HCT116 (cell line): ENCODE measurements at regions not wholly inside any gene's neighbourhood (a gene's known extent, or its start where the extent isn't known, plus 50 kb on each side); places are given as distances from the start of the nearest gene placed in this dataset.
A peak's percentile ranks its signal among the peaks of the same experiment; 100 is the strongest.

ENCODE experiments used
- ATAC-seq: fragments of 200-7000 bp; cut with Tn5 transposase; 2 replicates; pipeline ENCODE4 v1.9.1; 2020; ENCODE audit warnings: mild to moderate bottlenecking, moderate library complexity
- BruUV-seq: library from RNA; stranded (reverse); fragments of 400-500 nt; replicated peaks from 2 replicates; lab custom pipeline; 2021; lab: Mats Ljungman, UMichigan
- CTCF ChIA-PET: fragments of 300-600 bp; sonication (Branson Sonifier 250); formaldehyde crosslinking; loops from one replicate; lab custom pipeline; 2021; ENCODE audit warnings: antibody characterized with exemption; lab: Charles Lee
- POLR2A ChIA-PET: fragments of 300-600, 350-600 bp; sonication (Branson Sonifier 250); formaldehyde crosslinking; loops from one replicate; lab custom pipeline; 2021; ENCODE audit warnings: antibody characterized with exemption; lab: Charles Lee
- RAD21 ChIA-PET, 2 experiments: fragments of 300-600 bp; sonication (Branson Sonifier 250); formaldehyde crosslinking; loops; one replicate each; lab custom pipeline; 2023; ENCODE audit warnings: low total read pairs in 2 of 2; ENCODE audit not compliant: uncharacterized antibody in 2 of 2, unreplicated experiment in 2 of 2, low non-redundant PET in 1 of 2; lab: Charles Lee
- DNase-seq: peaks from one replicate; pipeline ENCODE4 v3.0.0-alpha.2; 2010; ENCODE audit warnings: low read depth, low spot score
- H2AFZ ChIP-seq: fragments of 200-600 bp; shearing (Covaris generic), sonication (generic); 2 replicates; pipeline ENCODE4 v1.6.1; 2017; ENCODE audit warnings: low read depth, mixed run types, mixed read lengths, antibody characterized with exemption, low read length; ENCODE audit not compliant: poor library complexity, severe bottlenecking
- H3K27ac ChIP-seq: 2 replicates; pipeline ENCODE4 v1.5.1; 2012; ENCODE audit warnings: low read depth, low read length
- H3K27me3 ChIP-seq: fragments of 200-600 bp; sonication (generic); 2 replicates; pipeline ENCODE4 v1.6.1; 2016; ENCODE audit warnings: mixed run types, low read length, mixed read lengths; ENCODE audit not compliant: insufficient read depth
- H3K36me3 ChIP-seq, 2 experiments: fragments of 200-500 bp in 1 of 2; fragments of 200-600 bp in 1 of 2; sonication (Bioruptor generic) in 1 of 2; sonication (generic) in 1 of 2; 2 replicates each; pipeline versions ENCODE4 v1.5.1 to v1.6.1; 2014 to 2016; ENCODE audit warnings: low read length in 2 of 2, inconsistent platforms in 1 of 2, mixed read lengths in 1 of 2, mixed run types in 1 of 2; ENCODE audit not compliant: insufficient read depth in 2 of 2, control insufficient read depth in 1 of 2
- H3K4me1 ChIP-seq, 2 experiments: fragments of 200-600 bp in 1 of 2; sonication (generic) in 1 of 2; 2 replicates each; pipeline versions ENCODE4 v1.5.1 to v1.6.1; 2012 to 2017; ENCODE audit warnings: low read length in 2 of 2, inconsistent platforms in 1 of 2, mild to moderate bottlenecking in 1 of 2, mixed read lengths in 1 of 2, mixed run types in 1 of 2, moderate library complexity in 1 of 2; ENCODE audit not compliant: insufficient read depth in 2 of 2, control insufficient read depth in 1 of 2
- H3K4me2 ChIP-seq: fragments of 200-600 bp; sonication (generic); 2 replicates; pipeline ENCODE4 v1.6.1; 2017; ENCODE audit warnings: mixed run types, low read length, mixed read lengths
- H3K4me3 ChIP-seq, 2 experiments: fragments of 200-600 bp in 1 of 2; sonication (generic) in 1 of 2; replicated peaks in 1 of 2; 2 replicates each; pipeline ENCODE4 v1.5.1; 2011 to 2016; ENCODE audit warnings: low read length in 2 of 2, control low read depth in 1 of 2, low read depth in 1 of 2, mild to moderate bottlenecking in 1 of 2, mixed read lengths in 1 of 2, mixed run types in 1 of 2
- H3K79me2 ChIP-seq: fragments of 200-600 bp; sonication (generic); 2 replicates; pipeline ENCODE4 v1.6.1; 2017; ENCODE audit warnings: mild to moderate bottlenecking, mixed run types, low read length, moderate library complexity, mixed read lengths; ENCODE audit not compliant: insufficient read depth
- H3K9ac ChIP-seq: fragments of 200-600 bp; sonication (generic); 2 replicates; pipeline ENCODE4 v1.6.1; 2016; ENCODE audit warnings: low read length, mixed read lengths
- H3K9me2 ChIP-seq: fragments of 200-600 bp; sonication (generic), shearing (Covaris generic); 2 replicates; pipeline ENCODE4 v1.6.1; 2017; ENCODE audit warnings: mixed run types, mild to moderate bottlenecking, moderate library complexity; ENCODE audit not compliant: insufficient read depth
- H3K9me3 ChIP-seq, 2 experiments: fragments of 200-500 bp in 1 of 2; fragments of 200-600 bp in 1 of 2; sonication (Bioruptor generic) in 1 of 2; sonication (generic) in 1 of 2; 2 replicates each; pipeline ENCODE4 v1.6.1; 2014 to 2017; ENCODE audit warnings: low read length in 2 of 2, mixed read lengths in 2 of 2, inconsistent platforms in 1 of 2, low read depth in 1 of 2, mild to moderate bottlenecking in 1 of 2, mixed run types in 1 of 2, moderate library complexity in 1 of 2; ENCODE audit not compliant: control insufficient read depth in 1 of 2, insufficient read depth in 1 of 2
- H4K20me1 ChIP-seq: fragments of 200-600 bp; sonication (generic), shearing (Covaris generic); 2 replicates; pipeline ENCODE4 v1.6.1; 2017; ENCODE audit warnings: mixed run types, mild to moderate bottlenecking, moderate library complexity; ENCODE audit not compliant: insufficient read depth
- CBX3 ChIP-seq: IDR thresholded peaks from 2 replicates; pipeline ENCODE4 v1.6.1; 2012; ENCODE audit warnings: low read depth
- CEBPB ChIP-seq: IDR thresholded peaks from 2 replicates; pipeline ENCODE4 v1.6.1; 2012; ENCODE audit warnings: low read depth
- ELF1 ChIP-seq: IDR thresholded peaks from 2 replicates; pipeline ENCODE4 v1.6.1; 2012; ENCODE audit warnings: low read depth, borderline replicate concordance
- EZH2 ChIP-seq: fragments of 200-600 bp; sonication (generic); IDR thresholded peaks from 2 replicates; pipeline ENCODE4 v1.6.1; 2017; ENCODE audit warnings: antibody characterized with exemption, mixed run types
- EZH2phosphoT487 ChIP-seq: fragments of 200-600 bp; IDR thresholded peaks from 2 replicates; pipeline ENCODE4 v1.6.1; 2018; ENCODE audit warnings: antibody characterized with exemption, borderline replicate concordance
- JUND ChIP-seq: IDR thresholded peaks from 2 replicates; pipeline ENCODE4 v1.6.1; 2012
- POLR2A ChIP-seq: IDR thresholded peaks from 2 replicates; pipeline ENCODE4 v1.7.0; 2011; ENCODE audit warnings: borderline replicate concordance; ENCODE audit not compliant: insufficient read depth, insufficient read length; ENCODE audit errors: extremely low read depth
- POLR2AphosphoS5 ChIP-seq: IDR thresholded peaks from 2 replicates; pipeline ENCODE4 v1.6.1; 2011; ENCODE audit warnings: mild to moderate bottlenecking, low read depth, low read length, moderate library complexity
- SIN3A ChIP-seq: IDR thresholded peaks from 2 replicates; pipeline ENCODE4 v1.6.1; 2012; ENCODE audit warnings: low read depth
- SRF ChIP-seq: IDR thresholded peaks from 2 replicates; pipeline ENCODE4 v1.6.1; 2012; ENCODE audit warnings: low read depth
- TCF7L2 ChIP-seq: IDR thresholded peaks from 2 replicates; pipeline ENCODE4 v1.7.0; 2011; ENCODE audit warnings: borderline replicate concordance, inconsistent platforms; ENCODE audit not compliant: insufficient read depth, insufficient read length; ENCODE audit errors: extremely low read depth
- YY1 ChIP-seq: IDR thresholded peaks from 2 replicates; pipeline ENCODE4 v1.6.1; 2011; ENCODE audit warnings: low read length, low read depth, moderate library complexity, mild to moderate bottlenecking; ENCODE audit not compliant: insufficient replicate concordance; ENCODE audit errors: extremely low read depth
- ZFX ChIP-seq: fragments of 450-650 bp; IDR thresholded peaks from 2 replicates; pipeline ENCODE4 v1.6.1; 2017
- ZNF274 ChIP-seq: fragments of 200-500 bp; sonication (Bioruptor generic); IDR thresholded peaks from 2 replicates; pipeline ENCODE4 v1.6.1; 2014; ENCODE audit warnings: mild to moderate bottlenecking, low read depth, low read length, inconsistent platforms
- intact Hi-C: fragments of 100-400 bp; cut with micrococcal nuclease; formaldehyde crosslinking; loops from 2 replicates; pipeline ENCODE4 v1.10.0; 2022
- TF ChIP-seq, protein P1 (sequence below): IDR thresholded peaks from 2 replicates; pipeline ENCODE4 v1.6.1; 2012
- TF ChIP-seq, protein P2 (sequence below): IDR thresholded peaks from 2 replicates; pipeline ENCODE4 v1.6.1; 2012
- TF ChIP-seq, protein P3 (sequence below): IDR thresholded peaks from 2 replicates; pipeline ENCODE4 v1.6.1; 2012; ENCODE audit warnings: low read depth

DNA sequence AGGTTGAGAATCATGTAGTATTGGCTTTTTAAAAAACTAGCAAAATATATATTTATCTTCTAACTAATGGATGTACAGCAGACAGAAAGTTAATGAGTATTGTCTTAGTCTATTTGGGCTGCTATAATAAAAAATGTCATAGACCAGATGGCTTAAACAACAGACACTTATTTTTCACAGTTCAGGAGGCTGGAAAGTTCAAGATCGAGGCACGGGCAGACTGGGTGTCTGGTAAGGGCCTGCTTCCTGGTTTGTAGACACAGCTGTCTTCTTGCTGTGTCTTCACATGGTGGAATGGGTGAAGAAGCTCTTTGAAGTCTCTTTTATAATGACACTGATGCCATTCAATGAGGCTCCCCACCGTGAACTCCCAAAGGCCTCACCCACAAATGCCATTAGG is 70.1 kb upstream of the KRR1 start:
- TF ChIP-seq, protein P1, sequence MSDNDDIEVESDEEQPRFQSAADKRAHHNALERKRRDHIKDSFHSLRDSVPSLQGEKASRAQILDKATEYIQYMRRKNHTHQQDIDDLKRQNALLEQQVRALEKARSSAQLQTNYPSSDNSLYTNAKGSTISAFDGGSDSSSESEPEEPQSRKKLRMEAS = no peak
- TF ChIP-seq ELF1 (0 out of 2 replicates have a peak, but pooled peaks have one; percentile 1), EZH2 (no peak), CBX3 (no peak), CEBPB (no peak)
- intact Hi-C loops = no loop called here
- no peak overlapping the region for H2AFZ ChIP-seq
- H3K36me3 ChIP-seq = no peaks in the 10 kb centered on the region
- no peak overlapping the region for H3K27ac ChIP-seq
- no peaks in the 10 kb centered on the region for H3K9me2 ChIP-seq
- H3K4me1 ChIP-seq = peaks cover 10 to 23% of the 10 kb centered on the region in 2 experiments
- ATAC-seq = no peak
- BruUV-seq = no TSS peak
- CTCF ChIA-PET = no interaction called here
- POLR2A ChIA-PET = no interaction called here
- no peak overlapping the region for H3K4me2 ChIP-seq
- no peaks in the 10 kb centered on the region for H3K9me3 ChIP-seq
- no peaks in the 10 kb centered on the region for H3K79me2 ChIP-seq
- RAD21 ChIA-PET = no interaction called here
- no peaks in the 10 kb centered on the region for H3K27me3 ChIP-seq
- no peaks in the 10 kb centered on the region for H4K20me1 ChIP-seq
- no peak for DNase-seq
- H3K9ac ChIP-seq = no peak overlapping the region
- H3K4me3 ChIP-seq = no peak overlapping the region

DNA sequence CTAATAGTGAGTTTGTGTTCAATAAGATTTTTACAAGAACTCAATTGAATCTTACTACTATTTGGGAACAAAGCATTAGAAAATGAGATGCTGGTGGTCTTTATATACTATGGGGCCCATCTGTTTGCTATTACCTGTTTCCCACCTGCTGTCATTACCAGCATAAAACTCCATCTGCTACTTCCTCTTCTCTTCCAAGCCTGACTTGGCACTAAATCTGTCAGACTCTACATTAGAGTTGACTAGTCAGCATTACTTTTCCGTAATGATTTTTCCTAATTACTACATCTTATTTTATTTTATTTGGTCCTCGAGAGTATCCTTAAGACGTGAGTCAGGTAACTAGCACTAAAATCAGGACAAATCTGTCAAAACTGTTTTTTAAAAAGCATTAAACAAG is 68.1 kb upstream of the KRR1 start:
- H3K79me2 ChIP-seq = no peaks in the 10 kb centered on the region
- POLR2A ChIA-PET = no interaction called here
- no peak overlapping the region for H3K4me3 ChIP-seq
- no peaks in the 10 kb centered on the region for H4K20me1 ChIP-seq
- BruUV-seq = no TSS peak
- no peak overlapping the region for H3K4me2 ChIP-seq
- DNase-seq (no peak), ATAC-seq (no peak)
- no peaks in the 10 kb centered on the region for H3K36me3 ChIP-seq
- RAD21 ChIA-PET = no interaction called here
- H2AFZ ChIP-seq = no peak overlapping the region
- H3K27ac ChIP-seq = no peak overlapping the region
- H3K9me3 ChIP-seq = no peaks in the 10 kb centered on the region
- no peak for TF ChIP-seq SIN3A
- no peak for TF ChIP-seq JUND
- TF ChIP-seq, protein P1 = no peak
- TF ChIP-seq, protein P2, sequence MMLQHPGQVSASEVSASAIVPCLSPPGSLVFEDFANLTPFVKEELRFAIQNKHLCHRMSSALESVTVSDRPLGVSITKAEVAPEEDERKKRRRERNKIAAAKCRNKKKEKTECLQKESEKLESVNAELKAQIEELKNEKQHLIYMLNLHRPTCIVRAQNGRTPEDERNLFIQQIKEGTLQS = no peak
- TF ChIP-seq EZH2phosphoT487 = no peak
- no peak for TF ChIP-seq POLR2AphosphoS5
- TF ChIP-seq SRF = no peak
- no peak for TF ChIP-seq ELF1
- no peak for TF ChIP-seq ZFX
- TF ChIP-seq POLR2A = no peak
- no peak for TF ChIP-seq TCF7L2
- TF ChIP-seq, protein P3, sequence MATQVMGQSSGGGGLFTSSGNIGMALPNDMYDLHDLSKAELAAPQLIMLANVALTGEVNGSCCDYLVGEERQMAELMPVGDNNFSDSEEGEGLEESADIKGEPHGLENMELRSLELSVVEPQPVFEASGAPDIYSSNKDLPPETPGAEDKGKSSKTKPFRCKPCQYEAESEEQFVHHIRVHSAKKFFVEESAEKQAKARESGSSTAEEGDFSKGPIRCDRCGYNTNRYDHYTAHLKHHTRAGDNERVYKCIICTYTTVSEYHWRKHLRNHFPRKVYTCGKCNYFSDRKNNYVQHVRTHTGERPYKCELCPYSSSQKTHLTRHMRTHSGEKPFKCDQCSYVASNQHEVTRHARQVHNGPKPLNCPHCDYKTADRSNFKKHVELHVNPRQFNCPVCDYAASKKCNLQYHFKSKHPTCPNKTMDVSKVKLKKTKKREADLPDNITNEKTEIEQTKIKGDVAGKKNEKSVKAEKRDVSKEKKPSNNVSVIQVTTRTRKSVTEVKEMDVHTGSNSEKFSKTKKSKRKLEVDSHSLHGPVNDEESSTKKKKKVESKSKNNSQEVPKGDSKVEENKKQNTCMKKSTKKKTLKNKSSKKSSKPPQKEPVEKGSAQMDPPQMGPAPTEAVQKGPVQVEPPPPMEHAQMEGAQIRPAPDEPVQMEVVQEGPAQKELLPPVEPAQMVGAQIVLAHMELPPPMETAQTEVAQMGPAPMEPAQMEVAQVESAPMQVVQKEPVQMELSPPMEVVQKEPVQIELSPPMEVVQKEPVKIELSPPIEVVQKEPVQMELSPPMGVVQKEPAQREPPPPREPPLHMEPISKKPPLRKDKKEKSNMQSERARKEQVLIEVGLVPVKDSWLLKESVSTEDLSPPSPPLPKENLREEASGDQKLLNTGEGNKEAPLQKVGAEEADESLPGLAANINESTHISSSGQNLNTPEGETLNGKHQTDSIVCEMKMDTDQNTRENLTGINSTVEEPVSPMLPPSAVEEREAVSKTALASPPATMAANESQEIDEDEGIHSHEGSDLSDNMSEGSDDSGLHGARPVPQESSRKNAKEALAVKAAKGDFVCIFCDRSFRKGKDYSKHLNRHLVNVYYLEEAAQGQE = no peak
- TF ChIP-seq ZNF274 = no peak
- no peak for TF ChIP-seq YY1
- CTCF ChIA-PET = no interaction called here
- H3K9ac ChIP-seq = no peak overlapping the region
- intact Hi-C loops = no loop called here
- peaks cover 3 to 6% of the 10 kb centered on the region in 2 experiments; a peak in 2 of 4 replicates for H3K4me1 ChIP-seq
- H3K9me2 ChIP-seq = no peaks in the 10 kb centered on the region
- H3K27me3 ChIP-seq = no peaks in the 10 kb centered on the region
